Activated naive CD4-positive, alpha-beta T cell treated with anti-CD3 and anti-CD28 coated beads, Interleukin-2, amount 10 ng/mL, durations not matched to agents 7 days and 5 days (primary cell): ENCODE measurements at regions not wholly inside any gene's neighbourhood (a gene's known extent, or its start where the extent isn't known, plus 50 kb on each side); places are given as distances from the start of the nearest gene placed in this dataset.
"Not testable (repeated sequence)": the region's sequence is repeated elsewhere in the genome, so short reads cannot be mapped to it uniquely, and the experiment has no call there.

Experiments
- CTCF ChIA-PET: fragments of 350-600 bp; sonication (Branson Sonifier 250); formaldehyde crosslinking; loops from one replicate; lab custom pipeline; 2021; ENCODE audit warnings: antibody characterized with exemption; lab: Charles Lee
- DNase-seq: peaks from one replicate; pipeline ENCODE4 v3.0.0-alpha.2; 2020
- H3K27ac Mint-ChIP-seq: one replicate; pipeline ENCODE4 v1.8.0; 2021; ENCODE audit warnings: mild to moderate bottlenecking, moderate library complexity, mixed read lengths
- H3K27me3 Mint-ChIP-seq: one replicate; pipeline ENCODE4 v1.8.0; 2021; ENCODE audit warnings: mild to moderate bottlenecking, mixed read lengths
- H3K36me3 Mint-ChIP-seq: one replicate; pipeline ENCODE4 v1.8.0; 2021; ENCODE audit warnings: mixed read lengths
- H3K4me1 Mint-ChIP-seq: one replicate; pipeline ENCODE4 v1.8.0; 2021; ENCODE audit warnings: mixed read lengths
- H3K4me3 Mint-ChIP-seq: one replicate; pipeline ENCODE4 v1.8.0; 2021; ENCODE audit warnings: mild to moderate bottlenecking, moderate library complexity, mixed read lengths
- H3K9me3 Mint-ChIP-seq: one replicate; pipeline ENCODE4 v1.8.0; 2021; ENCODE audit warnings: mixed read lengths

- DNase-seq, result no peak
- no peaks in the 10 kb centered on the region for H3K9me3 Mint-ChIP-seq
- no peaks in the 10 kb centered on the region for H3K36me3 Mint-ChIP-seq
- H3K27me3 Mint-ChIP-seq, result peaks cover 25% of the 10 kb centered on the region
- H3K27ac Mint-ChIP-seq, result no peak overlapping the region
- H3K4me3 Mint-ChIP-seq, result no peak overlapping the region
- H3K4me1 Mint-ChIP-seq, result no peaks in the 10 kb centered on the region
- CTCF ChIA-PET, result no interaction called here
These were observed 333.6 kb downstream of the ARRDC4 start for GRCh38 chr15:98294126-98294525.

GRCh38 chr15:98295101-98295759 is 334.7 kb downstream of the ARRDC4 start:
- not testable (repeated sequence) for H3K4me3 Mint-ChIP-seq, H3K4me1 Mint-ChIP-seq, H3K36me3 Mint-ChIP-seq, H3K27ac Mint-ChIP-seq, DNase-seq, H3K9me3 Mint-ChIP-seq
- H3K27me3 Mint-ChIP-seq, result peaks cover 30% of the 10 kb centered on the region
- CTCF ChIA-PET, result interaction anchor here (0.7 to 1.9 kb wide), 3 partner anchors 110 to 391 kb away, joined by 3 to 6 read pairs (median 5); no protein-coding TSS in a partner anchor

- Mint-ChIP-seq H3K36me3 (no peaks in the 10 kb centered on the region), H3K4me3 (no peak overlapping the region), H3K4me1 (no peaks in the 10 kb centered on the region), H3K27ac (no peak overlapping the region), H3K27me3 (peaks cover 30% of the 10 kb centered on the region), H3K9me3 (no peaks in the 10 kb centered on the region)
- DNase-seq, result no peak
- CTCF ChIA-PET, result interaction anchor here (0.9 to 1.9 kb wide), 2 partner anchors 15 to 129 kb away, joined by 4 to 6 read pairs; no protein-coding TSS in a partner anchor
These were observed 336.1 kb downstream of the ARRDC4 start for GRCh38 chr15:98296653-98297052.

- CTCF ChIA-PET, result no interaction called here
- Mint-ChIP-seq H3K9me3 (peaks cover 3% of the 10 kb centered on the region), H3K4me3 (no peak overlapping the region), H3K4me1 (no peaks in the 10 kb centered on the region), H3K36me3 (no peaks in the 10 kb centered on the region), H3K27me3 (peaks cover 11% of the 10 kb centered on the region), H3K27ac (no peak overlapping the region)
- no peak for DNase-seq
These were observed 343.9 kb downstream of the ARRDC4 start for GRCh38 chr15:98304371-98304770.

- Mint-ChIP-seq H3K4me1 (no peaks in the 10 kb centered on the region), H3K9me3 (peaks cover 3% of the 10 kb centered on the region), H3K36me3 (no peaks in the 10 kb centered on the region), H3K27me3 (peaks cover 14% of the 10 kb centered on the region), H3K27ac (no peak overlapping the region), H3K4me3 (no peak overlapping the region)
- no peak for DNase-seq
- CTCF ChIA-PET, result interaction anchor here (1.4 to 1.8 kb wide), 2 partner anchors 114 to 120 kb away, joined by 3 to 9 read pairs; no protein-coding TSS in a partner anchor
These were observed 340.2 kb upstream of the IGF1R start for GRCh38 chr15:98308117-98308516.

- CTCF ChIA-PET, result interaction anchor here (0.6 to 4.1 kb wide), 13 partner anchors 10 to 154 kb away, joined by 3 to 45 read pairs (median 4); no protein-coding TSS in a partner anchor
- peaks cover 14% of the 10 kb centered on the region for H3K27me3 Mint-ChIP-seq
- no peaks in the 10 kb centered on the region for H3K36me3 Mint-ChIP-seq
- no peak overlapping the region for H3K27ac Mint-ChIP-seq
- H3K4me3 Mint-ChIP-seq, result no peak overlapping the region
- peaks cover 3% of the 10 kb centered on the region for H3K9me3 Mint-ChIP-seq
- DNase-seq, result peak; percentile 84
- H3K4me1 Mint-ChIP-seq, result no peaks in the 10 kb centered on the region
These were observed 336.7 kb upstream of the IGF1R start for GRCh38 chr15:98311566-98312188.

- Mint-ChIP-seq H3K27ac (no peak overlapping the region), H3K4me1 (no peaks in the 10 kb centered on the region), H3K27me3 (peaks cover 12% of the 10 kb centered on the region), H3K36me3 (no peaks in the 10 kb centered on the region), H3K4me3 (no peak overlapping the region), H3K9me3 (peaks cover 2% of the 10 kb centered on the region)
- CTCF ChIA-PET, result interaction anchor here (0.6 to 4.1 kb wide), 3 partner anchors 111 to 621 kb away, joined by 3 to 45 read pairs (median 45); no protein-coding TSS in a partner anchor
- DNase-seq, result no peak
These were observed 335.4 kb upstream of the IGF1R start for GRCh38 chr15:98312913-98313312.

GRCh38 chr15:98315971-98316370 is 332.4 kb upstream of the IGF1R start:
- Mint-ChIP-seq H3K36me3 (no peaks in the 10 kb centered on the region), H3K27me3 (peaks cover 5% of the 10 kb centered on the region), H3K27ac (no peak overlapping the region), H3K4me1 (no peaks in the 10 kb centered on the region), H3K4me3 (no peak overlapping the region), H3K9me3 (peaks cover 1% of the 10 kb centered on the region)
- CTCF ChIA-PET, result interaction anchor here (0.7 kb wide), 1 partner anchor 39 kb away, joined by 3 read pairs; no protein-coding TSS in a partner anchor
- DNase-seq, result no peak

GRCh38 chr15:98321896-98322295 is 326.4 kb upstream of the IGF1R start:
- no peak for DNase-seq
- Mint-ChIP-seq H3K9me3 (peaks cover 1% of the 10 kb centered on the region), H3K36me3 (no peaks in the 10 kb centered on the region), H3K27me3 (no peaks in the 10 kb centered on the region), H3K4me3 (no peak overlapping the region), H3K4me1 (no peaks in the 10 kb centered on the region), H3K27ac (no peak overlapping the region)
- CTCF ChIA-PET, result interaction anchor here (1.0 kb wide), 1 partner anchor 10 kb away, joined by 3 read pairs; no protein-coding TSS in a partner anchor

- Mint-ChIP-seq H3K36me3 (no peaks in the 10 kb centered on the region), H3K9me3 (peaks cover 1% of the 10 kb centered on the region), H3K4me1 (no peaks in the 10 kb centered on the region), H3K27ac (no peak overlapping the region), H3K27me3 (no peaks in the 10 kb centered on the region), H3K4me3 (no peak overlapping the region)
- CTCF ChIA-PET, result no interaction called here
- no peak for DNase-seq
These were observed 325.8 kb upstream of the IGF1R start for GRCh38 chr15:98322581-98322980.

GRCh38 chr15:98324341-98324970 is 323.9 kb upstream of the IGF1R start:
- Mint-ChIP-seq H3K27ac (no peak overlapping the region), H3K9me3 (no peaks in the 10 kb centered on the region), H3K36me3 (no peaks in the 10 kb centered on the region), H3K4me1 (no peaks in the 10 kb centered on the region), H3K27me3 (no peaks in the 10 kb centered on the region), H3K4me3 (no peak overlapping the region)
- DNase-seq, result no peak
- CTCF ChIA-PET, result interaction anchor here (0.6 kb wide), 1 partner anchor 92 kb away, joined by 3 read pairs; no protein-coding TSS in a partner anchor

GRCh38 chr15:98326804-98327203 is 321.5 kb upstream of the IGF1R start:
- no peak overlapping the region for H3K27ac Mint-ChIP-seq
- H3K9me3 Mint-ChIP-seq, result no peaks in the 10 kb centered on the region
- no peak overlapping the region for H3K4me3 Mint-ChIP-seq
- H3K4me1 Mint-ChIP-seq, result no peaks in the 10 kb centered on the region
- no peaks in the 10 kb centered on the region for H3K36me3 Mint-ChIP-seq
- H3K27me3 Mint-ChIP-seq, result no peaks in the 10 kb centered on the region
- DNase-seq, result no peak
- CTCF ChIA-PET, result interaction anchor here (0.8 kb wide), 1 partner anchor 11 kb away, joined by 3 read pairs; no protein-coding TSS in a partner anchor

- no peak for DNase-seq
- no peaks in the 10 kb centered on the region for H3K9me3 Mint-ChIP-seq
- H3K4me3 Mint-ChIP-seq, result no peak overlapping the region
These were observed 318.1 kb upstream of the IGF1R start for GRCh38 chr15:98330258-98330657.

GRCh38 chr15:98330692-98331435 is 317.5 kb upstream of the IGF1R start:
- Mint-ChIP-seq H3K4me1 (no peaks in the 10 kb centered on the region), H3K27me3 (no peaks in the 10 kb centered on the region), H3K9me3 (no peaks in the 10 kb centered on the region), H3K27ac (no peak overlapping the region), H3K36me3 (no peaks in the 10 kb centered on the region), H3K4me3 (no peak overlapping the region)
- CTCF ChIA-PET, result no interaction called here
- DNase-seq, result no peak

More at GRCh38 chr15:98330258-98330657, 318.1 kb upstream of the IGF1R start:
- no peaks in the 10 kb centered on the region for H3K36me3 Mint-ChIP-seq
- H3K27me3 Mint-ChIP-seq, result no peaks in the 10 kb centered on the region
- CTCF ChIA-PET, result no interaction called here
- no peak overlapping the region for H3K27ac Mint-ChIP-seq
- no peaks in the 10 kb centered on the region for H3K4me1 Mint-ChIP-seq
